SW 1271 (cell line): ENCODE measurements at regions not wholly inside any gene's neighbourhood (a gene's known extent, or its start where the extent isn't known, plus 50 kb on each side); places are given as distances from the start of the nearest gene placed in this dataset.
A peak's percentile ranks its signal among the peaks of the same experiment; 100 is the strongest.

Source experiments
- DNase-seq, 2 experiments: peaks; one replicate each; lab custom pipeline; 2025; lab: John Stamatoyannopoulos, UW

GRCh38 chr15:69794645-69795469 is 302.9 kb downstream of the TLE3 start:
- no peak for DNase-seq

DNA sequence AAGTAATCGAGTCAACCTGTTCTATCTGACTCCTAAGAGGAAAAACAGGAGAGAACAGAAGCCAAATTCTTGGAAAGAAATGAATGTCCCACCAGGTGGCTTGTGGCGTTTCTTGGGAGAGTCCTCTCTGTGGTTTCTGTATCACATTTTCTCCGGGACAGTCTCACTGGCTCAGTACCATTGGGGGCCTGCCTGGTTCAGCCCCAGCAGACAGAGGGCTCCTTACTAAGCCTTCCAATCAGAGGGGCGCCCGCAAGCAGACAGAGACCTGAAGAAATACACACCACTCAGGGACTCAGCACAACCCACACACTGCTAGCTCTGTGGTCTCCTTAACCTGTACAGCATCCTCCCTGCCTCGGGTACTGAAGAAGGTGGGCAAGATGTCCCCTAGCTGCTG is 302.1 kb downstream of the TLE3 start:
- DNase-seq, result no peak

DNA sequence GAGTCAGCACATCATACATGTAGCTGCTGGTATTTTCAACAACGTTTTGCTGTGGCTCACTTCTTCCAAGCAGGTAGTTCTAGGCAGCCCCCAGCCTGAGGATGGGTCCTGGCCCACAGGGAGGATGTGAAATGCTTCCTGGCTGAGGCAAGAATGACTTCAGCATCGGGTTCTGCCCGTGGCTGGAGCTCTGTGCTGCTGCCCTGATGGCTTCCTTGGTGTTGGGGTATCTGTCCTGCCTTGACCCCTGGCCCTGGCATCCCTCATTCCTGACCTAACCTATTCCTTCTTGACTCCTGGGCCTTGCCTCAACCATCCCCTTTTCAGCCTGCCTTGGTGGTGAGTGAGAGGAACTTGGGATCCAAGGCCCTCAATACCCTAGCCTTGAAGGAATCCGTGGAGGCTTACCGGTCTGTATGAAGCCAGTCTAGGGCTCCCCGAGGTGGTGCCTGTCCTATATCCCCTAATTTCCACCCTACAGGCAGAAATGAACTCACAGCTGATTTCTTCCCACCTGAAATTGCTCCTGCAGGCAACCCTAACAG is 300.6 kb downstream of the TLE3 start:
- DNase-seq, result no peak

DNA sequence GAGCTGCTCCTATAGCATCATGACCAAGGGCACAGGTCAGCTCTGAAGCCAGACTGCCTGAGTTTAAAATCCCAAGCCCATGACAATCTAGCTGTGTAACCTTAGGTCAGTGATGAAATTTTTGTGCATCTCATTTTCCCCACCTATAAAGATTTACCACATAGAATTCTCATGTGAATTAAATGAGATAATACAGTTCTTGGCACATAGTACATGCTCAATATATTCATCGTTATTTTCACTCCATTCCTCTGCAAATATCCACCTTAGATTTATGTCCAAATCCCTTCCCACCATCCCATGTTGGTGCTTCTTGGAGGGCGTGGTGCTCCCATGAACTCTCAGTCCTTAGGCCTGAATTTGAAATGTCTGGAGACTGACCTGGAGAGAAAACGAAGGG is 300.1 kb downstream of the TLE3 start:
- DNase-seq, result no peak

DNA sequence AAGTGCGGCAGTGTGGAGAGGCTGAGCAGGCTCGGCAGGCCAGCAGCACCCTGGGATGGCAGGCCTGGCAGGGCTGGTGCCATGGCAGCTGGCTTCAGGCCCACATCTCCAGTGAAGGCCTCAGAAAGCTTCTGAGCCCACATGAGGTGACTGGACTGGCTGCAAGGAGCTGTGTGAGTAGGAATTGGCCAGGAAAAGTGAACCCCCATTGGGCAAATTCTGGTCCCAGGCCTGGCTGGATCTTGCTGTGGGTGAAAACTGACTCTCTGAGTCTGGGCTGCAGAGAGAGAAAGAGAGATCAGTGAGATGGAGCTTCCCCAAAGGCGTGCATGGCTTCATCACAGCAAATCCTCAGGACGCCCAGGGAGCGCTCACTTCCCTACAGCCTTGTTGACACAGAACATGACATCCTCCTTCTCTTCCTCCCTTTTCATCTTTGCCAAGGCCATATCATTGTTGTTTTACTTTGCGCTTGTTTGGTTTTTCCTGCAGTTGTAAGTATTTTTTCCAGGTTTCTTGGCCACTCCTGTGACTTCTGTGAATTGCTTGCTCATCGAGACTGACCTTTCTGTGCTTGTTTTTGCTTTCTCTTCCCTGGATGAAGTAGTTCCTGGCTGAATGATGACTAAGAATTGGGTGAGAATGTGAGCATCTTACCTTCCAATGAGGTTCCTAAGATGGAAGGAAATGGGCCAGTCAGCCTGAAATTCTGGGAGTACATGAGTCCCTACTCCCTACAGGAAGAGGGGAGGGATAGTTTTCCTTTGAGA is 299.1 kb downstream of the TLE3 start:
- no peak for DNase-seq

DNA sequence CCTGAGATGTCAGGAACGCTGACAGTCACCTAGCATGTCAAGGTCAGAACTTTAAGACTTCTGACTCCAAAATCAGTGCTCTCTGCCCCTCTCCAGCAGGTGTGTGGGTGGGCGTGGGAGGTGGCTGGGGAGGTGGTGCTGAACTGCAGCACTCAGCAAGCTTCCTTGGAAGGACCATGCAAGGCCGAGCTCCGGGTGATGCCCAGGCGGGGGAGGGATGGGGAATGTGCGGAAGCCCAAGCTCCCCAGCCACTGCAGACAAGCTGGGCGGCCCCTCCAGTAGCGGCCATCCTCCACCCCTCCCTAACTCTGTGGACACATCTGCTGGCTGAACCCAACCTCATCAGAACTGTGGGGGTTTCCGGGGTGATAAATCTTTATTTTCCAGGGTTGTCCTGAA is 296.6 kb downstream of the TLE3 start:
- no peak for DNase-seq

DNA sequence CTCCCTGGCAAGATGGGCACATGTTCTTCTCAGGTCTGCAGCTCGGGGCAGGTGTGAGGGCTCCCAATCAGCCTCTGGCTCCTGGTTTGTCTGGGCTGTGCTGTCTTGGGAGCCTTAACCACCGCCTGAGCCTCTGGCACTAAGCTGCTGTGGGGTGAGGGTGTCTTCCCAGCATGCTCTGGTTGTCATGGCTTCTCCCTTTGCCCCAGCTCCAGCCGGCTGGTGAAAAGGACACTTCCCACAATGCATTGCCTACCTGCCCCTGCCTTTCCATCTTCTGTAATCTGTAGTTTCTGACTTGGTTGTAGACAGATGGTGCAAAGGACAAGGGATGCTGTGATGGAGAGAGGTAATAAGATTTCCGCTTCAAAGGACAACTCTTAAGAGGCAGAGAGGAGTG is 295.3 kb downstream of the TLE3 start:
- DNase-seq, result no peak

DNA sequence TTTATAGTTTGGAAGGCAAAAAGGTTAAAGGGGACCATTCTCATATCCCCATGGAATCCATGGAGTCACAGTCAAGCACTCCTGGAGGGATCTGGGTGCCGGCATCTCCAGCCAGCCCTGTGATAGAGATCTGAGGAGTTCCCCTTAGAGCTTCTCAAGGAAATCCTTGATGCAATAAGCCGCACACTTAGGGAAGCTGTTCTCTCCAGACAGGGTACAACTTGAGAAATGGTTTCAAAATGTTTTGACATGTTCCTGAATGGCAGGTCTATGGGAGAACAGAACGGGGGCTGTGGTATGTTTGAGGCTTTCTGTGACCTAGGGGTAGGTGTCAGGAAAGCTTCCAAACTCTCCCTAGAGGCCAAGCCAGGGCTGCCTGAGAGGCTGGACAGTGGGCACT is 292.9 kb downstream of the TLE3 start:
- no peak for DNase-seq

GRCh38 chr15:69805248-69805953 is 292.3 kb downstream of the TLE3 start:
- no peak for DNase-seq

DNA sequence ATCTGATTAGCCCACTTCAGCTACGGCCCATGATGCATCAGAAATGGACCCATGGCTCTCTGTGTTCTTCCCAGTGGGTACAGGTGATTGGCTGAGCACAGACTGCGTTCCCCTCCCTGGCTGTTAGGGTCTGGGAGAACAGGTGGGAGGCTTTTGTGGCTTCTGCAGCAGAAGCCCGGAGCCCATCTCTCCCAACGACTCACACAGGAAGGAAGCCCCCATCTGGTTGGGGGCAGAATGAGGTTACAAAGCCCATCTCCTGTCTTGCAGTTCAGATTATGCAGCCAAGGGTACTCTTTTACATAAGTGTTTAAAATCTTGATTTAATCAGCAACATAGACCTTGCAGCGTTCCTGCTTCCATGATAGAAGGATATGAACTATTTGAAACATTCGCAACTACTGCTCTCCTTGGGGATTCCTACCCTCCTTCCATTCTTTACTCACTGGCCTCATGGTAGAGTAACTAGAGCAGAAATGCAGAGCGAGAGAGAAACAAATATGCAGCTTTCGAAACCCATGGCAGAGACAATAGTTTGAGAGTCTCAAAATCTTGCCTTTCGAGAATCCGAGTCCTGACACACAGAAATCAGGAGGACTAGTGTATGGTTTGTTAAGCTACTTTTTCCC is 291.3 kb downstream of the TLE3 start:
- DNase-seq, result no peak

DNA sequence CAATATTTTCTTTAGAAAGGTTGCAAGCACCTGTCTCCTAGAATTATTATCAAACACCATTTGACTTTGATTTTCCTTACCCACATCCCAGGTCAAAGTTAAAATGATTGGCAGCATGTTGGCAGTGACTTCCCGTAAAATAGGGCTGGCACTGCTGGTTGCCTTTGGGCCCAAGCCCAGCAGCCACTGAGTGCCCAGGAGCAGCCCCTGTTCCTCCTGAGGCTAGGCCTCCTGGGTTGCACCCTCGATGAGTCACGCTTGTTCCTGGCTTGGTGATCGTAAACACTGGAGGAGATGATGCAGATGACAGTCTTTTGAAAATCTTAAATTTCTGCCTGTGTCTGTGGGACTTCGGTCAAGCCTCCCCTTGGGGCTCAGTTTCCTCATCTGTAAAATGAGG is 290.0 kb downstream of the TLE3 start:
- DNase-seq, result peak in 1 of 2 experiments; percentile 28

GRCh38 chr15:69808756-69809155 is 289.0 kb downstream of the TLE3 start:
- DNase-seq, result no peak

DNA sequence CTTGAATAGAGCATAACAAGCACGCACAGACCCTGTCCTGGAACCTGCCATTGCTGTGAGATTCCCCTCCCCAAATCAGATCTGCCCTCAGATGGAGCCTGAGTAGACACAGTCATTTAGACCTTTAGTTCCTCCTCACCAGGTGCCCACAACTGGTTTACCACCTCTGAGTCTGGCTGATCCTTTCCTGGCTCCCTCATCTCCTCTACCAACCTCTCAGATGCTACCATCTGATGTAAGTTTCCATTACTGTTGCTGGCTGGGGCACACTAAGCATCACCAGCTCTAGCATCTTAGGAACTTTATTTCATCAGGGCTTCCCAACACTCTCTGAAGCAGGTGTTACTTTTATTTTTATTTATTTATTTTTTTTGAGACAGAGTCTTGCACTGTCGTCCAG is 288.3 kb downstream of the TLE3 start:
- no peak for DNase-seq

DNA sequence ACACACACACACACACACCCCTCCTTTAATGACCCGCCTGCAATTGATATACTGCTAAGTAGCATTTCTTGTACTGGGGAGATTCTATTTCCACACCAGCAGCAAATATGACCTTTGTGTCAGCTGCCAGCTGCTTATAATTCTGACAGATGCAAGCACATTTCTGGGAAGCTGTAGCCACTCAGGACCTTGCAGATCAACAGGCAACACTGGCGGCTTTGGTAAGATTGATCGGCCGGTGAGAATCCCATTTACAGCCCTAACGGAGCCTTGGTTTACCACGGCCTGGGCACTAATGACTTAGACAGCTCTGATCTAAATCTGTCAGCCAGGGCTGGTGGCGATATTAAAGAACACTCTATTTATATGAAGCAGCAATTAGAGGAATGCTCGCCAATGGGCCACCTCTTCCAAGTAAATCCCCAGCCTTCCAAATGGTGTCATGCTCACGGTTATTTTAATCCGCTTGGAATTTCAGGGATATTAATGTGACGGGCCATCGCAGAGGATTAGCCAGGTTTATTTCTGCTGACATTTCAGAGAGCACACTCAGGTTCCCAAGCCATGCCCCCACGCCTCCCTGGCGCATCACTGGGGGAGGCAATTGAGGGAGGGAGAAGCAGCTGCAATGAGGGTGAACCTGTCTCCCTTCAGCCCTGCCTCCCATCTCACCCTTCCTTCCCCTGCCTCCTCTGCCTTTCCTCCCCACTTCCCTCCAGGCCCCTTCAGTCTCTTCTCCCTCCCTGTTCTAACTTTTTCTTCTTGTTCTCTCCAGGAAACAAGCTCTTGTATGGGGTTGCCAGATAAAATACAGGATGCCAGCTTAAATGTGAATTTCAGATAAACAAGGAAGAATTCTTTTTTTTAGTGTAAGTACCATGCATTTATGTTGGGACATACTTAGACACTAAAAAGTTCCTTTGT is 287.0 kb downstream of the TLE3 start:
- no peak for DNase-seq

GRCh38 chr15:69812861-69813261 is 284.9 kb downstream of the TLE3 start:
- DNase-seq, result no peak

- no peak for DNase-seq
These were observed 283.8 kb downstream of the TLE3 start for GRCh38 chr15:69813881-69814280.

DNA sequence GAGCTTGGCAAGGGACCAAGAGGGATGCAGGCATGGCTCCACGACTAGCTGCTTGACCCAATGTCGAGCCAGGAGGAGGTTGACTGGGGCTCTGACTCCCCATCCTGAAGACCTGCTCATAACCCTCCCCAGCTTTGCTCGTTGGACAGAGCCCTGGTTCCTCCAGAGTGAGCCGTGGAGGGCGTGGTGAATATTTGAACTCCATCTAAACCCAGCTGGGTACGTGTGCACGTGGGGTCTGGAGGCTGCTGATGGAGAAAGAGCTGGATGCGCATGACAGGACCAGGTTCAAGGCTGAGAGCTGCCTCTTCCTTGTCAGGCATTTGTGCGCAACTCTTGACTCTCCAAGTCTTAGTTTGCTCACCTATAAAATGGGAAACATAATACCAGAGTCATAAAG is 282.8 kb downstream of the TLE3 start:
- DNase-seq, result no peak

GRCh38 chr15:69815793-69816192 is 281.9 kb downstream of the TLE3 start:
- no peak for DNase-seq

- no peak for DNase-seq
These were observed 281.2 kb downstream of the TLE3 start for GRCh38 chr15:69816522-69816921.

- DNase-seq, result no peak
These were observed 279.2 kb downstream of the TLE3 start for GRCh38 chr15:69818529-69818928.

GRCh38 chr15:69819371-69819770 is 278.3 kb downstream of the TLE3 start:
- DNase-seq, result no peak
